ENCODE measurements at regions not wholly inside any gene's neighbourhood (a gene's known extent, or its start where the extent isn't known, plus 50 kb on each side); places are given as distances from the start of the nearest gene placed in this dataset.

DNA sequence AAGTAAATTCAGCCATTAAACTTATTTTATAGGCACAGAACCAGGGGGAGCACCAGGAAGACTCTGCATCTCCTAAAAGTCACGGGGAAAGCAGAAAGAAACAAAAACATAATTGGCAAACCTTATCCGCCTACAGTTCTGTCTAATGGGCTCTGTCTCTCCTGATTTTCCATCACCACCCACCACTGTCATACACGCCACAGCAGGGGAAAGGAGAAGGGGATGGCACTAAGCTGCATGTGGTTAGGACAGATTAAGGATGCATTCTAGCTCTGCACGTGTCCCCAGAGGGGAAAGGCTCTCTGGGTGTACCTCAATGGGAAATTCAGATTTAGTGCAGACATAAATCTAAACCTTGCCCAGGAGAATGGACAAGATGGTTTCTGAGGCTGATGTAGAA lies 359.8 kb downstream of the TMEM114 start:
- Histone ChIP-seq H3K4me3 (ENCODE audit: low read length) (no peak overlapping the region), H3K9me3 (ENCODE audit: control insufficient read depth, low read length) (peaks cover 6% of the 10 kb centered on the region), H3K36me3 (ENCODE audit: control insufficient read depth, insufficient read depth, low read length) (no peaks in the 10 kb centered on the region), H3K27ac (ENCODE audit: low read depth, low read length) (no peak overlapping the region), H3K27me3 (ENCODE audit: control insufficient read depth, insufficient read depth, low read length, poor library complexity, severe bottlenecking) (no peaks in the 10 kb centered on the region), H3K4me1 (ENCODE audit: control insufficient read depth, insufficient read depth, low read length) (peaks cover 6% of the 10 kb centered on the region), H3K9ac (ENCODE audit: extremely low read depth, low read length, poor library complexity, severe bottlenecking) (no peak overlapping the region)
- H3K27me3 Mint-ChIP-seq (ENCODE audit: insufficient read depth): no peaks in the 10 kb centered on the region
- no peak for DNase-seq
- H3K4me1 Mint-ChIP-seq: peaks cover 28% of the 10 kb centered on the region
- no peaks in the 10 kb centered on the region for H3K36me3 Mint-ChIP-seq (ENCODE audit: low read depth)
- H3K9me3 Mint-ChIP-seq: no peaks in the 10 kb centered on the region
- no peak overlapping the region for H3K4me3 Mint-ChIP-seq
- TF ChIP-seq, protein P1, sequence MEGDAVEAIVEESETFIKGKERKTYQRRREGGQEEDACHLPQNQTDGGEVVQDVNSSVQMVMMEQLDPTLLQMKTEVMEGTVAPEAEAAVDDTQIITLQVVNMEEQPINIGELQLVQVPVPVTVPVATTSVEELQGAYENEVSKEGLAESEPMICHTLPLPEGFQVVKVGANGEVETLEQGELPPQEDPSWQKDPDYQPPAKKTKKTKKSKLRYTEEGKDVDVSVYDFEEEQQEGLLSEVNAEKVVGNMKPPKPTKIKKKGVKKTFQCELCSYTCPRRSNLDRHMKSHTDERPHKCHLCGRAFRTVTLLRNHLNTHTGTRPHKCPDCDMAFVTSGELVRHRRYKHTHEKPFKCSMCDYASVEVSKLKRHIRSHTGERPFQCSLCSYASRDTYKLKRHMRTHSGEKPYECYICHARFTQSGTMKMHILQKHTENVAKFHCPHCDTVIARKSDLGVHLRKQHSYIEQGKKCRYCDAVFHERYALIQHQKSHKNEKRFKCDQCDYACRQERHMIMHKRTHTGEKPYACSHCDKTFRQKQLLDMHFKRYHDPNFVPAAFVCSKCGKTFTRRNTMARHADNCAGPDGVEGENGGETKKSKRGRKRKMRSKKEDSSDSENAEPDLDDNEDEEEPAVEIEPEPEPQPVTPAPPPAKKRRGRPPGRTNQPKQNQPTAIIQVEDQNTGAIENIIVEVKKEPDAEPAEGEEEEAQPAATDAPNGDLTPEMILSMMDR (conservative IDR thresholded peaks at IDR 0.05): no peak
- H3K27ac Mint-ChIP-seq: no peak overlapping the region
- WGBS, 2 experiments (ENCODE audit: insufficient coverage in 1 of 2, insufficient read length in 1 of 2): 44 to 90% methylated on average over 1 to 3 of the region's 4 CpGs

DNA sequence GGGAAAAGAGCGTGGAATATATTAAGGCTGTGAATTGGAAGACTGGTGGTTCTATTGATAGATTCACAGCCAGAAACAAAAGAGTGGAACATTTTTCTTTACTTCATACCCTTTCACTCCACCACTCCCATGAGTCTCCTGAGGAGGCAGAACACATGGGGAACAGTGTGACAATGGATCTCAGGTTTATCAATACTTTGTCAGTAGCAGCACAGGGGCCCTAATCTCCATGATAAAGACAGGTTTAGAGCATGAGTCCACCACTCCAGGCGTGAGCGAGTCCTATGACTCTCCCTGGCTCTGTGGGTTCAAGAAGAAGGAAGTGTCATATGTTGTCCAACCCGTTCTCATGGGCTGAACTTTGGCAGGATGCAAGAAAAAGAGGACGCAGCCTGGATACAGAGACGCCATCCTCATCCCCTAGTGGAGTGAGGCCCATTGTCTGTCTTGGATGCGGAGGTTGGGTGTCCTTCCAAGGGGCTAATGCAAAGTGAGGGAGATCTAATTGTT lies 361.2 kb downstream of the TMEM114 start:
- 65 to 90% methylated on average over 4 to 7 of the region's 7 CpGs for WGBS, 2 experiments (ENCODE audit: insufficient coverage in 1 of 2, insufficient read length in 1 of 2)
- DNase-seq: peak; percentile 61
- H3K27me3 ChIP-seq (ENCODE audit: control insufficient read depth, insufficient read depth, low read length, poor library complexity, severe bottlenecking): no peaks in the 10 kb centered on the region
- H3K4me1 Mint-ChIP-seq: peaks cover 28% of the 10 kb centered on the region
- peaks cover 6% of the 10 kb centered on the region for H3K4me1 ChIP-seq (ENCODE audit: control insufficient read depth, insufficient read depth, low read length)
- H3K9me3 Mint-ChIP-seq: no peaks in the 10 kb centered on the region
- no peak overlapping the region for H3K4me3 ChIP-seq (ENCODE audit: low read length)
- H3K27ac Mint-ChIP-seq: no peak overlapping the region
- H3K9me3 ChIP-seq (ENCODE audit: control insufficient read depth, low read length): peaks cover 4% of the 10 kb centered on the region
- no peak overlapping the region for H3K9ac ChIP-seq (ENCODE audit: extremely low read depth, low read length, poor library complexity, severe bottlenecking)
- H3K36me3 ChIP-seq (ENCODE audit: control insufficient read depth, insufficient read depth, low read length): no peaks in the 10 kb centered on the region
- H3K4me3 Mint-ChIP-seq: no peak overlapping the region
- TF ChIP-seq, protein P1 (conservative IDR thresholded peaks at IDR 0.05): no peak
- H3K27me3 Mint-ChIP-seq (ENCODE audit: insufficient read depth): no peaks in the 10 kb centered on the region
- no peak overlapping the region for H3K27ac ChIP-seq (ENCODE audit: low read depth, low read length)
- H3K36me3 Mint-ChIP-seq (ENCODE audit: low read depth): no peaks in the 10 kb centered on the region

DNA sequence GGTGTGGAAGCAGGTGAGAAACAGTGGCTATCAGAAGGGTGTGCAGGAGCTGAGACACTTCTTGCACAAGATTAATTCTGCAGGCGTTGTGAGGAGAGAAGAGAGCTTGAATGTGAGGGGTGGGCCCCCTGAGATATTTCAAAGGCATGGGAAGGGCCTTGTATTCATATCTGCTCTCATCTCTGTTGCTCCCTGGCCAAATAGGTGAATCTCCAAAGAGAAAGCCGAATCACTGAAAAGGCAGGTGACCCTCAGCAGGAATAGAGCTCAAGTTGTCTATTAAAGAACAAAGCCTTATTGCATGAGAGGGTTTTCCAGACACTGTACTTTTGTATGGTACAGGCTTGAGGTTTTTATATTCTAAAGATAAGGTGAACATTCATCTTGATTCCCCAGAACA lies 373.1 kb downstream of the TMEM114 start:
- Histone ChIP-seq H3K4me3 (ENCODE audit: low read length) (no peak overlapping the region), H3K36me3 (ENCODE audit: control insufficient read depth, insufficient read depth, low read length) (no peaks in the 10 kb centered on the region), H3K9me3 (ENCODE audit: control insufficient read depth, low read length) (peaks cover 9% of the 10 kb centered on the region), H3K9ac (ENCODE audit: extremely low read depth, low read length, poor library complexity, severe bottlenecking) (no peak overlapping the region), H3K27me3 (ENCODE audit: control insufficient read depth, insufficient read depth, low read length, poor library complexity, severe bottlenecking) (no peaks in the 10 kb centered on the region), H3K4me1 (ENCODE audit: control insufficient read depth, insufficient read depth, low read length) (no peaks in the 10 kb centered on the region), H3K27ac (ENCODE audit: low read depth, low read length) (no peak overlapping the region)
- no peak overlapping the region for H3K4me3 Mint-ChIP-seq
- TF ChIP-seq, protein P1 (conservative IDR thresholded peaks at IDR 0.05): no peak
- no peak overlapping the region for H3K27ac Mint-ChIP-seq
- H3K27me3 Mint-ChIP-seq (ENCODE audit: insufficient read depth): peaks cover 9% of the 10 kb centered on the region
- H3K4me1 Mint-ChIP-seq: peaks cover 2% of the 10 kb centered on the region
- H3K36me3 Mint-ChIP-seq (ENCODE audit: low read depth): no peaks in the 10 kb centered on the region
- H3K9me3 Mint-ChIP-seq: peaks cover 15% of the 10 kb centered on the region
- no peak for DNase-seq
- 83 to 95% methylated on average over 1 to 2 of the region's 2 CpGs for WGBS, 2 experiments (ENCODE audit: insufficient coverage in 1 of 2, insufficient read length in 1 of 2)

Data from endodermal cell (in vitro differentiated cells).